GM23338 (cell line): ENCODE measurements at regions not wholly inside any gene's neighbourhood (a gene's known extent, or its start where the extent isn't known, plus 50 kb on each side); places are given as distances from the start of the nearest gene placed in this dataset.

ENCODE experiments used
- ATAC-seq: fragments of 200-7000 bp; cut with Tn5 transposase; 3 replicates; pipeline ENCODE4 v1.9.1; 2020
- DNase-seq: peaks from one replicate; pipeline ENCODE4 v3.0.0-alpha.2; 2015; ENCODE audit warnings: low spot score
- H2AFZ ChIP-seq: fragments of 200-600 bp; sonication (generic); 2 replicates; pipeline ENCODE4 v1.8.0; 2016; ENCODE audit warnings: antibody characterized with exemption, mild to moderate bottlenecking, moderate library complexity
- H3F3A ChIP-seq: fragments of 200-600 bp; sonication (generic); replicated peaks from 2 replicates; pipeline ENCODE4 v1.8.0; 2017; ENCODE audit warnings: antibody characterized with exemption, mixed run types, low read depth
- H3K27ac ChIP-seq: fragments of 200-600 bp; sonication (generic); 2 replicates; pipeline ENCODE4 v1.6.1; 2016; ENCODE audit warnings: low read depth
- H3K27me3 ChIP-seq: fragments of 200-600 bp; sonication (generic); 2 replicates; pipeline ENCODE4 v1.8.0; 2016; ENCODE audit warnings: mild to moderate bottlenecking, mixed run types, moderate library complexity; ENCODE audit not compliant: insufficient read depth
- H3K36me3 ChIP-seq: fragments of 200-600 bp; sonication (generic); 2 replicates; pipeline ENCODE4 v1.8.0; 2016; ENCODE audit warnings: mild to moderate bottlenecking; ENCODE audit not compliant: insufficient read depth
- H3K4me1 ChIP-seq: fragments of 200-600 bp; sonication (generic); 2 replicates; pipeline ENCODE4 v1.8.0; 2016; ENCODE audit warnings: mild to moderate bottlenecking, moderate library complexity; ENCODE audit not compliant: insufficient read depth
- H3K4me2 ChIP-seq: fragments of 200-600 bp; sonication (generic); 2 replicates; pipeline ENCODE4 v1.7.1; 2017; ENCODE audit warnings: mixed run types
- H3K4me3 ChIP-seq: fragments of 200-600 bp; sonication (generic); 2 replicates; pipeline ENCODE4 v1.6.1; 2016; ENCODE audit warnings: mixed run types
- H3K79me2 ChIP-seq: fragments of 200-600 bp; sonication (generic); replicated peaks from 2 replicates; pipeline ENCODE4 v1.8.0; 2017; ENCODE audit warnings: mild to moderate bottlenecking; ENCODE audit not compliant: insufficient read depth
- H3K9me2 ChIP-seq: fragments of 200-600 bp; sonication (generic); 2 replicates; pipeline ENCODE4 v1.8.0; 2017; ENCODE audit not compliant: insufficient read depth
- H4K20me1 ChIP-seq: fragments of 200-600 bp; sonication (generic); replicated peaks from 2 replicates; pipeline ENCODE4 v1.8.0; 2017; ENCODE audit warnings: mild to moderate bottlenecking; ENCODE audit not compliant: insufficient read depth
- H3K27ac Mint-ChIP-seq: 2 replicates; pipeline ENCODE4 v1.8.0; 2020; ENCODE audit warnings: inconsistent platforms, mild to moderate bottlenecking, moderate library complexity, mixed read lengths
- H3K27me3 Mint-ChIP-seq: 3 replicates; pipeline ENCODE4 v1.8.0; 2022; ENCODE audit warnings: low read depth, mild to moderate bottlenecking, moderate library complexity, mixed read lengths, inconsistent platforms; ENCODE audit not compliant: insufficient read depth, poor library complexity
- H3K36me3 Mint-ChIP-seq: 3 replicates; pipeline ENCODE4 v1.8.0; 2021; ENCODE audit warnings: low read depth, mild to moderate bottlenecking, inconsistent platforms, moderate library complexity, mixed read lengths
- H3K4me1 Mint-ChIP-seq: 3 replicates; pipeline ENCODE4 v1.8.0; 2020; ENCODE audit warnings: mild to moderate bottlenecking, inconsistent platforms, mixed read lengths
- H3K4me3 Mint-ChIP-seq: 3 replicates; pipeline ENCODE4 v1.8.0; 2021; ENCODE audit warnings: moderate library complexity, mild to moderate bottlenecking, inconsistent platforms, mixed read lengths
- H3K9me3 Mint-ChIP-seq: 3 replicates; pipeline ENCODE4 v1.8.0; 2020; ENCODE audit warnings: moderate library complexity, mild to moderate bottlenecking, inconsistent platforms, mixed read lengths
- CREB1 ChIP-seq: fragments of 250-450 bp; sonication (Bioruptor Pico); IDR thresholded peaks from 2 replicates; pipeline ENCODE4 v1.5.0; 2020; ENCODE audit warnings: low read depth, mild to moderate bottlenecking, moderate library complexity
- EZH2 ChIP-seq: fragments of 200-600 bp; sonication (generic); IDR thresholded peaks from one replicate; pipeline ENCODE4 v1.8.0; 2017; ENCODE audit warnings: antibody characterized with exemption, mild to moderate bottlenecking, low read depth; ENCODE audit not compliant: unreplicated experiment
- EZH2phosphoT487 ChIP-seq: fragments of 200-600 bp; sonication (generic); IDR thresholded peaks from one replicate; pipeline ENCODE4 v1.8.1; 2018; ENCODE audit warnings: antibody characterized with exemption; ENCODE audit not compliant: unreplicated experiment
- JUNB ChIP-seq: IDR thresholded peaks from one replicate; pipeline ENCODE4 v1.6.1; 2016; ENCODE audit warnings: antibody characterized with exemption; ENCODE audit not compliant: unreplicated experiment
- NANOG ChIP-seq: IDR thresholded peaks from 2 replicates; pipeline ENCODE4 v1.6.1; 2016; ENCODE audit warnings: antibody characterized with exemption, borderline replicate concordance
- POLR2AphosphoS5 ChIP-seq: IDR thresholded peaks from 2 replicates; pipeline ENCODE4 v1.6.1; 2016; ENCODE audit warnings: antibody characterized with exemption, low read depth
- STAT1 ChIP-seq: IDR thresholded peaks from one replicate; pipeline ENCODE4 v1.6.1; 2016; ENCODE audit warnings: antibody characterized with exemption; ENCODE audit not compliant: unreplicated experiment
- ZNF114 ChIP-seq: fragments of 250-450 bp; sonication (Bioruptor Pico); IDR thresholded peaks from 2 replicates; pipeline ENCODE4 v1.5.0; 2020; ENCODE audit warnings: mild to moderate bottlenecking, moderate library complexity
- ZNF331 ChIP-seq: fragments of 250-450 bp; sonication (Bioruptor Pico); IDR thresholded peaks from 2 replicates; pipeline ENCODE4 v1.5.0; 2020; ENCODE audit warnings: low read depth, mild to moderate bottlenecking, moderate library complexity
- TF ChIP-seq, protein P1 (sequence below): IDR thresholded peaks from one replicate; pipeline ENCODE4 v1.6.1; 2018; ENCODE audit warnings: antibody characterized with exemption; ENCODE audit not compliant: unreplicated experiment
- TF ChIP-seq, protein P2 (sequence below): IDR thresholded peaks from 2 replicates; pipeline ENCODE4 v1.6.1; 2016; ENCODE audit warnings: antibody characterized with exemption
- TF ChIP-seq, protein P3 (sequence below): fragments of 250-450 bp; sonication (Bioruptor Pico); IDR thresholded peaks from 2 replicates; pipeline ENCODE4 v1.5.0; 2020; ENCODE audit warnings: mild to moderate bottlenecking, moderate library complexity
- TF ChIP-seq, protein P4 (sequence below), 2 experiments: fragments of 200-600 bp in 1 of 2; sonication (generic) in 1 of 2; conservative IDR thresholded peaks; 2 replicates each; pipeline versions ENCODE4 v1.5.1 to v1.6.1; 2016 to 2017; ENCODE audit warnings: antibody characterized with exemption in 2 of 2, low read depth in 2 of 2, mild to moderate bottlenecking in 2 of 2, moderate library complexity in 1 of 2

DNA sequence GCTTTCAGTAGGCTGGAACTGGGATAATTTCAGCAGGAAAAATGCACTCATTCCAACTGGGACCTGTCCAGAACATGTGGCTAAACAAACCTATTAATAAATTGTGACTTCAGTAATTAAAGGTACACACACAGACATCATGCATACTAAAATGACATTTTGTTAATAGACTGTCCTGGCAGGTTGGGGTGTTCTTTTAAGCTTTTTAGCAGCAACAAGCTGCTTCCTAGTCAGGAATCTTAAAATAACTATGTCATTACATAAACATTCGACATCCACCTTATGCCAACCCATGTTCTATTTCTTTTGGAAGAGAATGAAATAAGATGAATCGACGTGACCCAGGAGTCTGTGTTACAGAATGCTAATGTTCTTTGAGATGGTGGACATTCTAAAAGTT is 435.7 kb downstream of the TXNL1 start:
- Histone ChIP-seq H3K27ac (no peak overlapping the region), H3K4me3 (no peak overlapping the region), H3F3A (no peaks in the 10 kb centered on the region), H4K20me1 (no peaks in the 10 kb centered on the region), H3K79me2 (no peaks in the 10 kb centered on the region), H3K9me2 (no peaks in the 10 kb centered on the region), H3K4me2 (no peak overlapping the region), H3K36me3 (no peaks in the 10 kb centered on the region; the same call in 1 of the 2 replicates), H3K4me1 (no peaks in the 10 kb centered on the region), H2AFZ (no peak overlapping the region), H3K27me3 (no peaks in the 10 kb centered on the region)
- no peak overlapping the region for H3K4me3 Mint-ChIP-seq
- no peaks in the 10 kb centered on the region for H3K27me3 Mint-ChIP-seq
- H3K27ac Mint-ChIP-seq, result no peak overlapping the region
- H3K36me3 Mint-ChIP-seq, result peaks cover 2% of the 10 kb centered on the region; the same call in 1 of the 3 replicates
- H3K9me3 Mint-ChIP-seq, result peaks cover 6% of the 10 kb centered on the region
- no peaks in the 10 kb centered on the region for H3K4me1 Mint-ChIP-seq
- ATAC-seq (no peak), DNase-seq (no peak)
- TF ChIP-seq CREB1 (CRISPR knock-in tag) (no peak), POLR2AphosphoS5 (no peak), EZH2phosphoT487 (no peak), ZNF114 (CRISPR knock-in tag) (no peak), JUNB (no peak), EZH2 (no peak), NANOG (no peak), STAT1 (no peak), ZNF331 (no peak)
- TF ChIP-seq, protein P1, sequence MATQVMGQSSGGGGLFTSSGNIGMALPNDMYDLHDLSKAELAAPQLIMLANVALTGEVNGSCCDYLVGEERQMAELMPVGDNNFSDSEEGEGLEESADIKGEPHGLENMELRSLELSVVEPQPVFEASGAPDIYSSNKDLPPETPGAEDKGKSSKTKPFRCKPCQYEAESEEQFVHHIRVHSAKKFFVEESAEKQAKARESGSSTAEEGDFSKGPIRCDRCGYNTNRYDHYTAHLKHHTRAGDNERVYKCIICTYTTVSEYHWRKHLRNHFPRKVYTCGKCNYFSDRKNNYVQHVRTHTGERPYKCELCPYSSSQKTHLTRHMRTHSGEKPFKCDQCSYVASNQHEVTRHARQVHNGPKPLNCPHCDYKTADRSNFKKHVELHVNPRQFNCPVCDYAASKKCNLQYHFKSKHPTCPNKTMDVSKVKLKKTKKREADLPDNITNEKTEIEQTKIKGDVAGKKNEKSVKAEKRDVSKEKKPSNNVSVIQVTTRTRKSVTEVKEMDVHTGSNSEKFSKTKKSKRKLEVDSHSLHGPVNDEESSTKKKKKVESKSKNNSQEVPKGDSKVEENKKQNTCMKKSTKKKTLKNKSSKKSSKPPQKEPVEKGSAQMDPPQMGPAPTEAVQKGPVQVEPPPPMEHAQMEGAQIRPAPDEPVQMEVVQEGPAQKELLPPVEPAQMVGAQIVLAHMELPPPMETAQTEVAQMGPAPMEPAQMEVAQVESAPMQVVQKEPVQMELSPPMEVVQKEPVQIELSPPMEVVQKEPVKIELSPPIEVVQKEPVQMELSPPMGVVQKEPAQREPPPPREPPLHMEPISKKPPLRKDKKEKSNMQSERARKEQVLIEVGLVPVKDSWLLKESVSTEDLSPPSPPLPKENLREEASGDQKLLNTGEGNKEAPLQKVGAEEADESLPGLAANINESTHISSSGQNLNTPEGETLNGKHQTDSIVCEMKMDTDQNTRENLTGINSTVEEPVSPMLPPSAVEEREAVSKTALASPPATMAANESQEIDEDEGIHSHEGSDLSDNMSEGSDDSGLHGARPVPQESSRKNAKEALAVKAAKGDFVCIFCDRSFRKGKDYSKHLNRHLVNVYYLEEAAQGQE, result no peak
- TF ChIP-seq, protein P2, sequence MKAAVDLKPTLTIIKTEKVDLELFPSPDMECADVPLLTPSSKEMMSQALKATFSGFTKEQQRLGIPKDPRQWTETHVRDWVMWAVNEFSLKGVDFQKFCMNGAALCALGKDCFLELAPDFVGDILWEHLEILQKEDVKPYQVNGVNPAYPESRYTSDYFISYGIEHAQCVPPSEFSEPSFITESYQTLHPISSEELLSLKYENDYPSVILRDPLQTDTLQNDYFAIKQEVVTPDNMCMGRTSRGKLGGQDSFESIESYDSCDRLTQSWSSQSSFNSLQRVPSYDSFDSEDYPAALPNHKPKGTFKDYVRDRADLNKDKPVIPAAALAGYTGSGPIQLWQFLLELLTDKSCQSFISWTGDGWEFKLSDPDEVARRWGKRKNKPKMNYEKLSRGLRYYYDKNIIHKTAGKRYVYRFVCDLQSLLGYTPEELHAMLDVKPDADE, result no peak
- TF ChIP-seq, protein P3, sequence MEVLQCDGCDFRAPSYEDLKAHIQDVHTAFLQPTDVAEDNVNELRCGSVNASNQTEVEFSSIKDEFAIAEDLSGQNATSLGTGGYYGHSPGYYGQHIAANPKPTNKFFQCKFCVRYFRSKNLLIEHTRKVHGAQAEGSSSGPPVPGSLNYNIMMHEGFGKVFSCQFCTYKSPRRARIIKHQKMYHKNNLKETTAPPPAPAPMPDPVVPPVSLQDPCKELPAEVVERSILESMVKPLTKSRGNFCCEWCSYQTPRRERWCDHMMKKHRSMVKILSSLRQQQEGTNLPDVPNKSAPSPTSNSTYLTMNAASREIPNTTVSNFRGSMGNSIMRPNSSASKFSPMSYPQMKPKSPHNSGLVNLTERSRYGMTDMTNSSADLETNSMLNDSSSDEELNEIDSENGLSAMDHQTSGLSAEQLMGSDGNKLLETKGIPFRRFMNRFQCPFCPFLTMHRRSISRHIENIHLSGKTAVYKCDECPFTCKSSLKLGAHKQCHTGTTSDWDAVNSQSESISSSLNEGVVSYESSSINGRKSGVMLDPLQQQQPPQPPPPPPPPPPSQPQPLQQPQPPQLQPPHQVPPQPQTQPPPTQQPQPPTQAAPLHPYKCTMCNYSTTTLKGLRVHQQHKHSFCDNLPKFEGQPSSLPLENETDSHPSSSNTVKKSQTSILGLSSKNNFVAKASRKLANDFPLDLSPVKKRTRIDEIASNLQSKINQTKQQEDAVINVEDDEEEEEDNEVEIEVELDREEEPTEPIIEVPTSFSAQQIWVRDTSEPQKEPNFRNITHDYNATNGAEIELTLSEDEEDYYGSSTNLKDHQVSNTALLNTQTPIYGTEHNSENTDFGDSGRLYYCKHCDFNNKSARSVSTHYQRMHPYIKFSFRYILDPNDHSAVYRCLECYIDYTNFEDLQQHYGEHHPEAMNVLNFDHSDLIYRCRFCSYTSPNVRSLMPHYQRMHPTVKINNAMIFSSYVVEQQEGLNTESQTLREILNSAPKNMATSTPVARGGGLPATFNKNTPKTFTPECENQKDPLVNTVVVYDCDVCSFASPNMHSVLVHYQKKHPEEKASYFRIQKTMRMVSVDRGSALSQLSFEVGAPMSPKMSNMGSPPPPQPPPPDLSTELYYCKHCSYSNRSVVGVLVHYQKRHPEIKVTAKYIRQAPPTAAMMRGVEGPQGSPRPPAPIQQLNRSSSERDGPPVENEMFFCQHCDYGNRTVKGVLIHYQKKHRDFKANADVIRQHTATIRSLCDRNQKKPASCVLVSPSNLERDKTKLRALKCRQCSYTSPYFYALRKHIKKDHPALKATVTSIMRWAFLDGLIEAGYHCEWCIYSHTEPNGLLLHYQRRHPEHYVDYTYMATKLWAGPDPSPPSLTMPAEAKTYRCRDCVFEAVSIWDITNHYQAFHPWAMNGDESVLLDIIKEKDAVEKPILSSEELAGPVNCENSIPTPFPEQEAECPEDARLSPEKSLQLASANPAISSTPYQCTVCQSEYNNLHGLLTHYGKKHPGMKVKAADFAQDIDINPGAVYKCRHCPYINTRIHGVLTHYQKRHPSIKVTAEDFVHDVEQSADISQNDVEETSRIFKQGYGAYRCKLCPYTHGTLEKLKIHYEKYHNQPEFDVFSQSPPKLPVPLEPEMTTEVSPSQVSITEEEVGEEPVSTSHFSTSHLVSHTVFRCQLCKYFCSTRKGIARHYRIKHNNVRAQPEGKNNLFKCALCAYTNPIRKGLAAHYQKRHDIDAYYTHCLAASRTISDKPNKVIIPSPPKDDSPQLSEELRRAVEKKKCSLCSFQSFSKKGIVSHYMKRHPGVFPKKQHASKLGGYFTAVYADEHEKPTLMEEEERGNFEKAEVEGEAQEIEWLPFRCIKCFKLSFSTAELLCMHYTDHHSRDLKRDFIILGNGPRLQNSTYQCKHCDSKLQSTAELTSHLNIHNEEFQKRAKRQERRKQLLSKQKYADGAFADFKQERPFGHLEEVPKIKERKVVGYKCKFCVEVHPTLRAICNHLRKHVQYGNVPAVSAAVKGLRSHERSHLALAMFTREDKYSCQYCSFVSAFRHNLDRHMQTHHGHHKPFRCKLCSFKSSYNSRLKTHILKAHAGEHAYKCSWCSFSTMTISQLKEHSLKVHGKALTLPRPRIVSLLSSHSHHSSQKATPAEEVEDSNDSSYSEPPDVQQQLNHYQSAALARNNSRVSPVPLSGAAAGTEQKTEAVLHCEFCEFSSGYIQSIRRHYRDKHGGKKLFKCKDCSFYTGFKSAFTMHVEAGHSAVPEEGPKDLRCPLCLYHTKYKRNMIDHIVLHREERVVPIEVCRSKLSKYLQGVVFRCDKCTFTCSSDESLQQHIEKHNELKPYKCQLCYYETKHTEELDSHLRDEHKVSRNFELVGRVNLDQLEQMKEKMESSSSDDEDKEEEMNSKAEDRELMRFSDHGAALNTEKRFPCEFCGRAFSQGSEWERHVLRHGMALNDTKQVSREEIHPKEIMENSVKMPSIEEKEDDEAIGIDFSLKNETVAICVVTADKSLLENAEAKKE (CRISPR knock-in tag), result no peak
- TF ChIP-seq, protein P4, sequence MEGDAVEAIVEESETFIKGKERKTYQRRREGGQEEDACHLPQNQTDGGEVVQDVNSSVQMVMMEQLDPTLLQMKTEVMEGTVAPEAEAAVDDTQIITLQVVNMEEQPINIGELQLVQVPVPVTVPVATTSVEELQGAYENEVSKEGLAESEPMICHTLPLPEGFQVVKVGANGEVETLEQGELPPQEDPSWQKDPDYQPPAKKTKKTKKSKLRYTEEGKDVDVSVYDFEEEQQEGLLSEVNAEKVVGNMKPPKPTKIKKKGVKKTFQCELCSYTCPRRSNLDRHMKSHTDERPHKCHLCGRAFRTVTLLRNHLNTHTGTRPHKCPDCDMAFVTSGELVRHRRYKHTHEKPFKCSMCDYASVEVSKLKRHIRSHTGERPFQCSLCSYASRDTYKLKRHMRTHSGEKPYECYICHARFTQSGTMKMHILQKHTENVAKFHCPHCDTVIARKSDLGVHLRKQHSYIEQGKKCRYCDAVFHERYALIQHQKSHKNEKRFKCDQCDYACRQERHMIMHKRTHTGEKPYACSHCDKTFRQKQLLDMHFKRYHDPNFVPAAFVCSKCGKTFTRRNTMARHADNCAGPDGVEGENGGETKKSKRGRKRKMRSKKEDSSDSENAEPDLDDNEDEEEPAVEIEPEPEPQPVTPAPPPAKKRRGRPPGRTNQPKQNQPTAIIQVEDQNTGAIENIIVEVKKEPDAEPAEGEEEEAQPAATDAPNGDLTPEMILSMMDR (conservative IDR thresholded peaks at IDR 0.05; ENCODE audit: low read depth in 2 of 2), result no peak
